ENCODE measurements at regions not wholly inside any gene's neighbourhood (a gene's known extent, or its start where the extent isn't known, plus 50 kb on each side); places are given as distances from the start of the nearest gene placed in this dataset.

DNA sequence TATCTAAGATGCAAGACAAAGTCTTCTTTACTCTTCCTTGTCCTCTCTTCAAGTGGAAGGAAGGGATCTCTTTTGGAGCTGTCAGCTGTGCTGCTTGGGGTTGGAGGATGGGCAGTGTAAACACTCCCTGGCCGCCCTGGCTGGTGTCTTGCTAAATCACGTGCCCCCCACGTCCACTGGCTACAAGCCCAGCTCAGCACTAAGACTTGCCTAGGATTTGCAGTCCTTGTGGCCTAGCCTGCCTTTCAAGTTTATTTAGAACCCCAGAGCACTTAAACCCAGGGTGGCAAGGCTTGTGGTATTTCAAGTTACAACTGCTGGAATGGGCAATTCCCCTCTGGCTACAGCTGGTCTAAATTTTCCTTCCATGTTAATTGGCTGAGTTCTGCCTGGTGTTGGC, 272.4 kb upstream of the MYO3A start:
- peak overlapping the region; percentile 28; the same call in 1 of the 2 replicates for H3K27ac ChIP-seq
- TF ChIP-seq ZFX (IDR thresholded peaks at IDR 0.05): no peak
- TF ChIP-seq, protein P1, sequence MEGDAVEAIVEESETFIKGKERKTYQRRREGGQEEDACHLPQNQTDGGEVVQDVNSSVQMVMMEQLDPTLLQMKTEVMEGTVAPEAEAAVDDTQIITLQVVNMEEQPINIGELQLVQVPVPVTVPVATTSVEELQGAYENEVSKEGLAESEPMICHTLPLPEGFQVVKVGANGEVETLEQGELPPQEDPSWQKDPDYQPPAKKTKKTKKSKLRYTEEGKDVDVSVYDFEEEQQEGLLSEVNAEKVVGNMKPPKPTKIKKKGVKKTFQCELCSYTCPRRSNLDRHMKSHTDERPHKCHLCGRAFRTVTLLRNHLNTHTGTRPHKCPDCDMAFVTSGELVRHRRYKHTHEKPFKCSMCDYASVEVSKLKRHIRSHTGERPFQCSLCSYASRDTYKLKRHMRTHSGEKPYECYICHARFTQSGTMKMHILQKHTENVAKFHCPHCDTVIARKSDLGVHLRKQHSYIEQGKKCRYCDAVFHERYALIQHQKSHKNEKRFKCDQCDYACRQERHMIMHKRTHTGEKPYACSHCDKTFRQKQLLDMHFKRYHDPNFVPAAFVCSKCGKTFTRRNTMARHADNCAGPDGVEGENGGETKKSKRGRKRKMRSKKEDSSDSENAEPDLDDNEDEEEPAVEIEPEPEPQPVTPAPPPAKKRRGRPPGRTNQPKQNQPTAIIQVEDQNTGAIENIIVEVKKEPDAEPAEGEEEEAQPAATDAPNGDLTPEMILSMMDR (conservative IDR thresholded peaks at IDR 0.05): no peak

DNA sequence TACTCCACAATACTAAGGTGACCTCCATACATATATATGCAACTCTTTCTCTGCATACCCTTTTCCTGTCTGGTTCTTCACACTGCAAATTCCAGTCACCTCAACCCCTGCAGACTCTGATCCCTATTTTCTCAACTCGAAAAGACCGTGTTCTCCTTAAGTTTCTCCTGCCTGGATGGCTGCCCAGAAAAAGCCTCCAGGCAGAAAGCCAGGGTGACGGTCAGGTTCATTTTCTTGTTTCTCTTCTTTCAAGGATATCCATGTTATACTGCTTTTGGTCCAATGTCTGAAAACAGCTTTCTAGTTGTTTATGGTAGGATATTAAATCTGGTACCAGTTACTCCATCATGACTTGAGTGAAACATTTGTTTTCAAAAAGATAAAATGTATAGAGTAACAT, 267.8 kb upstream of the MYO3A start:
- TF ChIP-seq ZFX (IDR thresholded peaks at IDR 0.05): no peak
- TF ChIP-seq, protein P1 (conservative IDR thresholded peaks at IDR 0.05): no peak

DNA sequence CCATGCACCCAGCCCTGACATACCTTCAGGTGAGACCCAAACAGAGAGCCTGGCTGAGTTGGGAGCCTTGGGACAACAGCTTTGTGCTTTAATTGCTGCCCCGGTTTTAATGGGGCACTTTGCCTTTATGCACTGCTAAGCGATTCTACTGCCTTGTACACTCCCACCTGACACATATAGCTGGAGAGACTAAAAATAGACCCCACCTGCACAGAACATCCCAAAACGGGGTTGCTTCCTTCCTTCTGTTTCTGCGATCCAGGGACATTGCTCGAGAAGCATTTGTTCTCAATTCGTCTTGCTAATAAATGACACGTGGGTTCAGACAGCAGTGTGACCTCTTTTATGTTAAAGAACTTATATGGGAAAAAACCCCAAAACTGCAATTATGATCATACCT, 258.8 kb upstream of the MYO3A start:
- no peak overlapping the region for H3K27ac ChIP-seq
- TF ChIP-seq ZFX (IDR thresholded peaks at IDR 0.05): no peak
- TF ChIP-seq, protein P1 (conservative IDR thresholded peaks at IDR 0.05): no peak

More for the DNA sequence above, 267.8 kb upstream of the MYO3A start:
- H3K27ac ChIP-seq: no peak overlapping the region

DNA sequence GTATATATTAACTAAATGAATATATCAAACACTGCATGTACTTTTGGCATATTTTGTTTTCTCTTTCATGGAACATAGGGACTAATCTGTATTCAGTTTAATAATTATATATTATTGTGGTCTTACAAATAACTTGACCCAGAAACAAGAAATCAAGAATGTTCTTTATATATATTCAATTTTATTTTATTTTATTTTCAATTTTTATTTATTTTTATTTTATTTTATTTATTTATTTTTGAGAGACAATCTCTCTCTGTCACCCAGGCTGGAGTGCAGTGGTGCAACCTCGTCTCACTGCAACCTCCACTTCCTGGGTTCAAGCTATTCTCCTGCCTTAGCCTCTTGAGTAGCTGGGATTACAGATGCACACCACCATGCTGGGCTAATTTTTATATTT, 258.4 kb upstream of the MYO3A start:
- TF ChIP-seq, protein P1 (conservative IDR thresholded peaks at IDR 0.05): no peak
- no peak for TF ChIP-seq ZFX (IDR thresholded peaks at IDR 0.05)
- no peak overlapping the region for H3K27ac ChIP-seq

GRCh38 chr10:25678220-25678619, 255.8 kb upstream of the MYO3A start:
- TF ChIP-seq ZFX (IDR thresholded peaks at IDR 0.05): no peak
- TF ChIP-seq, protein P1 (conservative IDR thresholded peaks at IDR 0.05): no peak
- H3K27ac ChIP-seq: no peak overlapping the region

DNA sequence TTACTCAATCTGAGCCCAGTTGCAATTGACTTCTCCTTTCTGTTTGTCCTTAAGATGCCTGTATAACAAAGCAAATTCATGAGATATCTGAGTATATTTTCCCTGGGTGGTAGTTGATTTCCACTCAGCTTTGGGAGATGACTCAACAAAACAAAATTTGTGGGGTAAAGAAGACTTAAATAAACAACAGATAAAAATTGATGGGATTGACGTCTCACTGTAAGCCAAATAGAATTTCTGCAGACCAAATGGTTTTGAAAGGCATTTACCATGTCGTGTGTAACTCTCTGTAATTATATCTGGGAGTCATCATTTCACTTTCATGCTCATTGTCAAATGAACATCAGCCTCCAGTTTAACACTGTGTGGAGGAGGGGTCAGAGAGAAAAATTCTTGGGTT, 255.4 kb upstream of the MYO3A start:
- TF ChIP-seq ZFX (IDR thresholded peaks at IDR 0.05): no peak
- TF ChIP-seq, protein P1 (conservative IDR thresholded peaks at IDR 0.05): no peak

GRCh38 chr10:25682203-25682851, 251.7 kb upstream of the MYO3A start:
- H3K27ac ChIP-seq: peak overlapping the region; percentile 0; the same call in 1 of the 2 replicates

More for the DNA sequence above, 255.4 kb upstream of the MYO3A start:
- H3K27ac ChIP-seq: no peak overlapping the region

More at GRCh38 chr10:25682203-25682851, 251.7 kb upstream of the MYO3A start:
- TF ChIP-seq, protein P1 (conservative IDR thresholded peaks at IDR 0.05): peak; percentile 95
- TF ChIP-seq ZFX (IDR thresholded peaks at IDR 0.05): no peak

All from C4-2B (cell line).